C4-2B (cell line): ENCODE measurements at regions not wholly inside any gene's neighbourhood (a gene's known extent, or its start where the extent isn't known, plus 50 kb on each side); places are given as distances from the start of the nearest gene placed in this dataset.
A peak's percentile ranks its signal among the peaks of the same experiment; 100 is the strongest.

Experiments
- H3K27ac ChIP-seq: fragments of 450-650 bp; 2 replicates; pipeline ENCODE4 v1.5.1; 2017
- CTCF ChIP-seq: fragments of 450-650 bp; conservative IDR thresholded peaks from 2 replicates; pipeline ENCODE4 v1.5.1; 2017; ENCODE audit warnings: mild to moderate bottlenecking
- ZFX ChIP-seq: fragments of 450-650 bp; IDR thresholded peaks from 2 replicates; pipeline ENCODE4 v1.6.1; 2017

DNA sequence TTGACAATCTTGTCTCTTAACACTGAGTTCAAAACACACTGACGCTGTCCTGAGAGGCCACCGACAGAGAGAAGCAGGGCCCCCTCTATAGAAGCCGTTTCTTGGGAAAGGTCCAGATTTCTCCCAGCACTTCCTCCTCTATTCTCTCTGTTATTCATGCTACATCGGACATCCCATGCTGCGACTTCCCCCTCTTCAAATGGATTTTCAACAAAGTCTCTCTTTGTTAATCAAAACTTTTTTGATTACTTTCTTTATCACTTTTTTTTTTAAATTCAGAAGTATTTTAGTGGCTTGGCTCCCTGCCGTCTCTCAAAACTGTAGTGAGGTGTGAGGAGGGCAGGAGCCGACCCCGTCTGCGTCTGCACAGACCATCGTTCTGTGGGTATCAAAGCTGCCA is 298.9 kb upstream of the PITRM1 start:
- no peak for TF ChIP-seq CTCF
- TF ChIP-seq ZFX: no peak
- H3K27ac ChIP-seq: peak overlapping the region; percentile 56

DNA sequence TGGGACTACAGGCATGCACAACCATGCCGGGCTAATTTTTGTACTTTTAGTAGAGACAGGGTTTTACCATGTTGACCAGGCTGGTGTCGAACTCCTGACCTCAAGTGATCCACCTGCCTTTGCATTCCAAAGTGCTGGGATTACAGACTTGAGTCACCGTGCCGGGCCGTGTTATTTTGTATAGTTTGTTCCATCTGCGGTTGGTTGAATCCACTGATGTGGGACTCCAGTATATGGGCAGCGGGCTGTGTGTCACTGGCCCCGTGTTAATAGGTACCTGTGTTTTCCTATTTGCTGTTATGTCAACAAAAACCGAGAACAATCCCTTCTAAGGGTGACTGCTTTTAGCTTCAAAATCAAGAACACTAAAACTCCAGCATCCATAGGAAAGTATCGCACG is 297.6 kb upstream of the PITRM1 start:
- TF ChIP-seq ZFX: no peak
- no peak for TF ChIP-seq CTCF
- peak overlapping the region; percentile 78 for H3K27ac ChIP-seq

GRCh38 chr10:3469639-3470020 is 297.0 kb upstream of the PITRM1 start:
- TF ChIP-seq ZFX (no peak), CTCF (no peak)
- H3K27ac ChIP-seq: peak overlapping the region; percentile 78

- TF ChIP-seq CTCF: no peak
- peak overlapping the region; percentile 78 for H3K27ac ChIP-seq
These were observed 296.5 kb upstream of the PITRM1 start for GRCh38 chr10:3468919-3469638.

DNA sequence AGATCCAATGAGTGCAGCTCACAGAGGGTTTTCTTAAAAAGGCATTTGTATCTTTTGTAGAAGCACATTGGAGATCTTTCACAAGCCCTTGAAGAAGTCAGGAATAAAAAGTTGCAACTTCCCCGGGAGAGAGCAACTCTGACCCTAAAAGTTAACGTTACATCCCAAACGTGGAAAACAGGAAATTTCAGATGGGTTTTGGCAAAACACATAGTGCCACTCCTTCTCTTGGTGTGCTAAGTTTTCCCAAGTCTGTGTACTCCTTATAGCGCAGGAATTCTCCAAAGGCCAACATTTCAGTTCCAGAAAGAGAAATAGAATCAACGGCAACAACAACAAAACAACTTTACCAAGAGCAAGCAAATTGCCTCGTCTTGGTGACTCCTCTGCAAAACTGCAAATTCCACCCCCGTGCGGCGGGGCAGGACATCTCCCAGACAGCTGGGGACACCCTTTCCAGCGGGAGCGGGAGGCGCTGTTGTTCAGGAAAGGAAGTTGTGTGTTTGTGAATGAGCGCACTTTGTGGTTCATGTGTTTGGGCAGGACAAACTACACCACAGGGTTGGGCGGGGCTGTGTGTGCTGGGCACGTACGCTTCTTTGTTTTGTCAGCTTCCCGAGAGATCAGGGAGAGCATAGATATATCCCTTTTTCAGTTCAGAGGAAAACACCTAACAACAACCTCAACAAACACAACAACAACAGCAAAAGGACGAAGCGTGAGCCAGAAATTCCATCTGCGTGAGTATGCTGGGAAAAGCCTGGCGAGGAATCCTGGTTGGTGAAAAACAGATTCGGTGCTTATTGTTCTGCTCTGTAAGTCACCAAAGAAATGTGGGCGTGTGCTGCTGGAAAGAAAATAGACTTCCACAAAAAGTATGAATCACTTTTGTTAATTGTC is 294.7 kb upstream of the PITRM1 start:
- 0 out of 2 replicates have a peak overlapping the region, but pooled peaks have one; percentile 2 for H3K27ac ChIP-seq
- TF ChIP-seq CTCF (no peak), ZFX (no peak)

DNA sequence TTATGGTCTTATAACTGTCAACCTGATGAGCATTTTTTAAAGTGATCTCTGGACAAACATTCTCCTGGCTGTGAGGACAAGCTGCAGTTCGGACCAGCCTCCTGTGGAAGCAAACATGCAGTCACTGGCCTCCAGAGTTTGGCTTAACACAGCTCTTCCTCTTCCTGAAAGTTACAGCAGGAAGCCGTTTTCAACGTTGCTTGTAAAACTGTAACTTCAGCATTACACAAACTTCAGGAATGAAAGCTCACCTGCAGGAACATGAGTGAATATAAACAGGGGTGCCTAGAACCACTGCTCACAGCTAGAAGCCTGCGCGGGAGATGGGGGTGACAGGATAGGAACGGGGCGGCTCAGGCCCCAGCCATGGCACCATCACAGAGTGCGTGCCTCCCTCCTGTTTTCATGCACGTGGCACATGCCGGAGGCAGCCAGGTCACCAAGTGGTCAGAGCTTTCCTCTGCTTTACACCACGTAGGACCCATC is 292.9 kb upstream of the PITRM1 start:
- H3K27ac ChIP-seq: peak overlapping the region; percentile 60
- TF ChIP-seq ZFX (no peak), CTCF (no peak)
